MV-4-11 (cell line): ENCODE measurements at regions not wholly inside any gene's neighbourhood (a gene's known extent, or its start where the extent isn't known, plus 50 kb on each side); places are given as distances from the start of the nearest gene placed in this dataset.
A peak's percentile ranks its signal among the peaks of the same experiment; 100 is the strongest.
"Not testable (repeated sequence)": the region's sequence is repeated elsewhere in the genome, so short reads cannot be mapped to it uniquely, and the experiment has no call there.

Experiments
- DNase-seq: peaks from one replicate; lab custom pipeline; 2025; lab: John Stamatoyannopoulos, UW

DNA sequence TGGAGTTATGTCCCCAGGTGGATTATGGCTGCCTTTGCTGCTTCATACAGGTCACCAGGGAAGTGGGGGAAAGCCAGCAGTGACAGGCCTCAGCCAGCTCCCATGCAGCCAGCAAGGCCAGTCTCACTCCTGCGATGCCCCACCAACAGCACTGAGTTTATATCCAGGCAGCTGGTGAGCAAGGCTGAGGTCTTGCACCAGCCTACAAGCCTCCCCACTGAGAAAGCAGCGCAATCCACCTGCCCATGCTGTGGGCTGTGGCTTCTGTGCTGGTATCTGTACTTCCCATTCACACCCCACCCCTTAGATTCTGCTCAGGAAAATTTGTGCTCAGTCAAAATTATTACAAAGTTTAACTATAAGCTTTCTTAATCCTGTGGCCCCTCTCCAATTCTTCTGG is 153.5 kb downstream of the HHIP start:
- no peak for DNase-seq

DNA sequence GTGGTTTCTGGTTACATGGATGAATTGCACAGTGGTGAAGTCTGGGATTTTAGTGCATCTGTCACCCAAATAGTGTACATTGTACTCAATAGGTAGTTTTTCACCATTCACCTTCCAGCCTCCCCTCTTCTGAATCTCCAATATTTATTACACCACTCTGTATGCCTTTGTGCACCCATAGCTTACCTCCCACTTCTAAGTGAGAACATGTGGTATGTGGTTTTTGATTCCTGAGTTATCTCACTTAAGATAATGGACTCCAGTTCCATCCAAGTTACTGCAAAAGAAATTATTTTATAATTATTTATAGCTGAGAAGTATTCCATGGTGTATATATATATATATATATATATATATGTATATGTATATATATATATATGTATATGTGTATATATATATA is 155.8 kb downstream of the HHIP start:
- DNase-seq = no peak

DNA sequence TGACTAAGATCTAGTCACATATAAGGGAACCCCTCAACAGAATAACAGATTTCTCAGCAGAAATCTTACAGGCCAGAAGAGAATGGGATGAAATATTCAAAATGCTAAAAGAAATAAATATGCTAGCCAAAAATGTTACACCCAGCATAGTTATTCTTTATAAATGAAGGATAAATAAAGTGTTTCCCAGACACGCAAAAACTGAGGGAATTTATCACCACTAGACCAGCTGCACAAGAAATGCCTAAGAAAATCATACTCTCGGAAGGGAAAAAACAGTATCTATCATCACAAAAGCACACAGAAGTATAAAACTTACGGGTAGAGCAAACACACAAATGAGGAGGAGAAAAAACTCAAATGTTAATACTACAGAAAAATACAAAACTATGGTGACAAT is 162.1 kb downstream of the HHIP start:
- DNase-seq = no peak

DNA sequence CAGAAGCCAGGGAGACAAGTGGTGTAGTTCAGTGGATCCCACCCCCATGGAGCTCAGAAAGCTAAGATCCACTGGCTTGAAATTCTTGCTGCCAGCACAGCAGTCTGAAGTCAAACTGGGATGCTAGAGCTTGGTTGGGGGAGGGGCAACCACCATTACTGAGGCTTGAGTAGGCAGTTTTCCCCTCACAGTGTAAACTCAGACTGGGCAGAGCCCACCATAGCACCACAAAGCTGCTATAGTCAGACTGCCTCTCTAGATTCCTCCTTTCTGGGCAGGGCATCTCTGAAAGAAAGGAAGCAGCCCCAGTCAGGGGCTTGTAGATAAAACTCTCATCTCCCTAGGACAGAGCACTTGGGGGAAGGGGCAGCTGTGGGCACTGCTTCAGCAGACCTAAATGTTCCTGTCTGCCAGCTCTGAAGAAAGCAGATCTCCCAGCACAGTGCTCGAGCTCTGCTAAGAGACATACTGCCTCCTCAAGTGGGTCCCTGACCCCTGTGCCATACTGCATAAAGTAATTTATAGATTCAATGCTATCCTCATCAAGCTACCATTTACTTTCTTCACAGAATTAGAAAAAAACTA is 163.2 kb downstream of the HHIP start:
- DNase-seq = no peak

DNA sequence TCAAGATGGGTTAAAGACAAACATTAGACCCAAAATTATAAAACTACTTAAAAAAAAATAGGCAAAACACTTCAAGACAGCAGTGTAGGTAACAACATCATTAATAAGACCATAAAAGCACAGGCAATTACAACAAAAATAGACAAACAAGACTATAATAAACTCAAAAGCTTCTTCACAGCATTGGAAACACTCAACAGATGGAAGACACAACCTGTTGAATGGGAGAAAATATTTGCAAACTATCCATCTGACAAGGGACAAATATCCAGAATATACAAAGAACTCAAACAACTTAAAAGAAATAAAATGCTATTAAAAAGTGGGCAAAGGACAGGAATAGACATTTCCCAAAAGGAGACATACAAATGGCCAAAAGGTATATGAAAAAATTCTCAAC is 170.7 kb downstream of the HHIP start:
- no peak for DNase-seq

DNA sequence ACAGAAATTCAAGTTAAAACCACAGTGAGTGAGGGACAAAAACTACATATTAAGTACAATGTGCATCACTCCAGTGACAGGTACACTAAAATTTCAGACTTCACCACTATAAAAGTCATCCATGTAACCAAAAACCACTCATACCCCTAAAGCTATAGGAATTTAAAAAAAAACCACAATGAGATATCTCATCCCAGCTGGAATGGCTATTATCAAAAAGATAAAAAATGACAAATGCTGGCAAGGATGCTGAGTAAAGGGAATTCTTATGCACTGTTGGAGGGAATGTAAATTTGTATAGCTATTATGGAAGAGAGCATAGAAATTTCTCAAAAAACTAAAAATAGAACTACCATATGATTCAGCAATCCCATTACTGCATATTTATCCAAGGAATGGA is 171.1 kb downstream of the HHIP start:
- no peak for DNase-seq

DNA sequence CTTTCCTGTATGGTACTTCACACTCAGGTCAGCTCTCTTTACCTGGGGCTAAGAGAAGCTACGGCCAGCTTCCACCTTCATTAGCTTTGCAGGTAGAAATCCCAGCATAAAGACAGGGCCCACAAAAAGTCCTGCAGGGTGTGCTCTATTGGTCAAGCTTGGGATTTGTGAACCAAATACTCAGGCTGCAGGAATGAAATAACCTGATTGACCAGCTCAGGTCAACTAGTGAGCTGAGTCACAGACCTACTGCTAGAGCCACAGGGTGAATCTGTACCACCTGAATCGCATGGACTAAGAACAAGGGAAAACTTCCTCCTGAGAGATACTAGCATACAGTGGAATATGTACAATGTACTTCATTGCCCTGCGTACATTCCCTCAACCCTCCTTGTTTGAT is 172.2 kb downstream of the HHIP start:
- no peak for DNase-seq

DNA sequence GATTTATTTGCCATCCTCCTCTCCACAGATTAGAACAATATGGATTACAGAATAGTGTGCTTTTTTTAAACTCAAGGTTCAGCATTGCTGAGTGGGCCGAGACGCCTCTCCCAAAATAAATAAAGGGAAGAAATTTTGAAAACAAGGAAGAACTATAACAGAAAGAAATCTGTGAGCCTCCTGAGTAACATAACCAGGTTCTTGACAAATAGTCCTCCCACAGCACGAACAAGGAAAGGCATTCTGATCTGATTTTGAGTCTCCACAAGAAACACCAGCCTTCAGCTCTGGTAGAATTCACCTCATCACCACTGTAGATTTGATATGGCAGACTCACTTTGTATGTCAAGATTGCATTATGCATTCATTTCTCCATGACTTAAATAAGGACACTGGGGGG is 173.6 kb downstream of the HHIP start:
- DNase-seq = no peak

DNA sequence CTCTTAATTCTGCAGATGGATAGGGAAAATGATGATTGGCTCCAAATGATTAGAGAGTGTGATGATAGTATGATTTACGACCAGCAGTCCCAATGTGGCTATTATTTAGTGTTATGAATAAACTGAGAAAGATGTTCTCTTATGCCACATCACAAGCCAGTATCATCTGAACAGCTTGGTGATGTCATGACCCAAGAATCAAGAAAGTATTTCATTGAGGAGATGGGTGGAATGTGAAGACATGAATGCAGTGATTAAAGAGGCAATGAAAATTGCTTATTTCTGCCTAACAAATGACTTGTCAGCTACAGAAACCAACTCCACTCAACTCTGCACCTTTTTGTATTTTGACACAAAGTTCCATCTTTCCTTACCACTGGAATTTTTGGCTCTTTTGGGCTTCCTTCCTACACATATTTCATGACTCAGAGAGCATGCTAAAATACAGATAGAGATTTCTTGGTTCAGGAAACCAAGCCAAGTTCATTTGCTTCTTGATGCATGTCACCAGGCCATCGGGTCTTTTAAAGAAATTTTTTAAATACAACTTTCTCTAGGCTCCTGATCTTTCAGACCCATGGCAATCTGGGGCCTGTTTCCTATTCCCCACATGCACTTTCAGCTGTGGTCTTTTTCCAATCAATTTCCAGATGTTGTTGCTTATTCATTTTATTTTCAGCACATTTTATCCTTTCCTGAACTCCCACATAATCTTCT is 174.2 kb downstream of the HHIP start:
- DNase-seq = no peak

DNA sequence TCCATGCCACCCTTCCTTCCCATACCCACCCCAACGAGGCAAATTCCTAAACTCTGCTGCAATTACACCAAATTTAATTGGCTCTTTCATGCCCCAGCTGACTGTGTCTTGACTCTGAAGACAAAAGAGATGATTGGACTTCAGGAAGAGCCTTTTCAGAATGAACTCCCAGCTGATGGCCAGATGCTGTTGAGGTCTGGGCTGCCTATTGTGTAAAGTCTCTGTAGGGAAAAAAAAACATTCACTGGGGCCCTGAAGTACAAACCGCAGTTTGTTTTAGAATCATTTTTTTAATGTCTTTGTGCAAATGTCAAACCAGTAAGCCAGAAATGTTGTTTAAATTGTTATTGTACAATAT is 174.8 kb downstream of the HHIP start:
- no peak for DNase-seq

DNA sequence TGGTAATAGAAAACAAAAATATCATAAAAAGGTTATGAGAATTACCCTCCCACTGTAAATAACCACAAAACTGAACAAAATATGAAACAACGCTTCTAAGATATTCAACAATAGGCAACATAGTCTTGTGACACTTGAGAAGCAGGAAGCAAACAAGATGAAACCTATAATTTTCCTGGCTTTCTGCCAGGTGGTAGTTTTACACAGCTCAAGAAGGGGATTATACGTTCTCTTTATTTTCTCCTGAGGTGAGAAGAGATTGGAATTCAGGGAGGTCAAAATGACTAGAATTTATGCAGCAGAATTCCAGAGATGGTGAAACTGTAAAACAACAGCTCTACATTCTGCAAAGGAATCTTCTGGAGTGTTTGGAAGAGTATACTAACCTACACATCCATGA is 186.0 kb downstream of the HHIP start:
- no peak for DNase-seq

DNA sequence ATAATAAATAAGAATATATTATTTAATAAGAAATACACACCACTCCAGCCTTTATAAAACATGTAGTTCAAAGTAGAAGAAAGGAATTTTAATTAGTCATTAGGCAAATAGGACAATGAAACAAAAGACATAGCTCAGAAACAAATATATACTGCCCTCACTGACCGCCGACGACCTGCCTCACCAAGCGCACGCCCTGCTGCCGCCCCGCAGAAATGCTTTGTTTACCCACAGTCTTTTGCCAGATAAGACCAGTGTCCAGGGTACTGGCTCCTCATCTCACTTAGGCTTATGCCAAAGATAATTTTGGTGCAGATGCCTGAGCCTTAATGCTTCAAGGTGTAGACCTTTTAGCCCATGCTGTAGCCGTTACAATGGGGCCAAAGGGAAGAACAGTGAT is 199.5 kb downstream of the HHIP start:
- no peak for DNase-seq

DNA sequence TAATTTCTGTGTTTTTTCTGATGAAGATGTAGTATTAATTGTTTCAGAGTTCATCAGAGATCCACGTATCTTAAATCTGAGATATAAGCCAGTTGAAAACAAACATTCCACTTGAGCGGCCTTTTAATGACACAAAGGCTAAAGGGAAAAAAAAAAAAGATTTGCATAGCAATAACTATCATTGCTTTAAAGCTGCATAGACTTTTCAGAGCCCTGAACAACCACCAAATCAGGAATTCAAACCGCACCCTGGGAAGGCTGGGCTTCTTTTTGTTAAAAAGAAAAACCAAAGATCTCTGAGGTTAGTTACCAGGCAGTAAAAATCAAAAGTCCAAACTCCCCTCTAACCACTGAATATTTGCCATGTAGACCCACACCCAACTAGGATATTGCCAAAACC is 206.0 kb downstream of the HHIP start:
- no peak for DNase-seq

DNA sequence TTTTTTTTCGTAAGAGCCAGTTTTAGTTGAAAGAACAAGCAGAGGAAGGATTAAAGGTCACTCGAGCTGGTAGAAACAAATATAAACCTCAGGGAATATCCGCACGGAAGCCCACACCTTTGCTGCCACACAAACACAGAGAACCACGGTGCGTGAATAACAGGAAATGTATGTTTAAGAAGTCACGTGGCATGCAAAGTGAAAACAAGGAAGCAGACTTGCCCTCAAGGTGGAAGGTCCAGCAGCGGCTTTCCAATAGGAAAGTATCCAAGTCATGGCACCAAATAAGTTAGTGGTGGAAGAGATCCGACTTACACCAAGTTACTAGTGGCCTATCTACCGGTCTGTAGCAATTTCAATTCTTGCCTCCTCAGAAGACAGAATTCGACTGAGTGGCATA is 215.5 kb downstream of the HHIP start:
- DNase-seq = no peak

DNA sequence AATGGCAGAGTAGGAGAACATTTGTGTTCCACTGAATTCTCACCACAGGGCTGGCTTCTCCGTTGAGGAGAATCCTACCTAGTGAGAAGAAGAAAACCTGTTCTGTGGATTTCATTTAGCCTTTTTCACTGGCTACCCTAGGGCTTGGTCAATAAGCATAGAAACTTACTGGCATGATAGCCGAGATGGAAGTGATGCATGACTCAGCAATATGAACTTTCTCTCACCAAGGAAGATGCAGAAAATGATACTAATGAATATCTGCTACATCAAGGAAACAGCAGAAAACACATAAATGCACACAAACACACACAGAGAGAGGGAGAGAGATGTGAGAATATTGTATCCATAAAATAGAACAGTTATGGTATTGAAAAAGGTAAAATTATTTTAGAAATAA is 216.3 kb downstream of the HHIP start:
- no peak for DNase-seq

DNA sequence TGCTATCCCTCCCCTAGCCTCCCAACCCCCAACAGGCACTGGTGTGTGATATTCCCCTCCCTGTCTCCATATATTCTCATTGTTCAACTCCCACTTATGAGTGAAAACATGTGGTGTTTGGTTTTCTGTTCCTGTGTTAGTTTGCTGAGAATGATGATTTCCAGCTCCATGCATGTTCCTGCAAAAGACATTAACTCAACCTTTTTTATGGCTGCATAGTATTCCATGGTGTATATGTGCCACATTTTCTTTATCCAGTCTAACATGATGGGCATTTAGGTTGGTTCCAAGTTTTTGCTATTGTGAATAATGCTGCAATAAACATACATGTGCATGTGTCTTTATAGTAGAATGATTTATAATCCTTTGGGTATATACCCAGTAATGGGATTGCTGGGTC is 218.9 kb downstream of the HHIP start:
- DNase-seq = not testable (repeated sequence)

DNA sequence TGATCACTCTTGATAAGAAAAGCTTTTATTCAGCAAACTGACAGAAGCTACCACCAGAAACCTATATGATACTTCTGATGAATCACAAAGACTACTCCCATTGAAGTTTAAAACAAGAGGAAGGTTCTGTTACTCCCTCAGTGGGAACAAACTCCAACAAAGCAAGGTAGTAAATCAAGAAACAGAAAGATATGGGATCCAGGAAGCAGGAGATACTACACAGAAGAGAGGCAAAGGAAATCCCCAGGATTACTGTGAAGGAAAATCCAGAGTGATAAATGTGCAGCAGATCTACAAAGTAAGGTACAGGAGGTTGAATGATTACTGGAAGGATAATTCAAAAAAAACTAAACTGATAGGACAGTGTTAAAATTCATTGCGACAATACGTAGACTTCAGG is 222.4 kb downstream of the HHIP start:
- no peak for DNase-seq

DNA sequence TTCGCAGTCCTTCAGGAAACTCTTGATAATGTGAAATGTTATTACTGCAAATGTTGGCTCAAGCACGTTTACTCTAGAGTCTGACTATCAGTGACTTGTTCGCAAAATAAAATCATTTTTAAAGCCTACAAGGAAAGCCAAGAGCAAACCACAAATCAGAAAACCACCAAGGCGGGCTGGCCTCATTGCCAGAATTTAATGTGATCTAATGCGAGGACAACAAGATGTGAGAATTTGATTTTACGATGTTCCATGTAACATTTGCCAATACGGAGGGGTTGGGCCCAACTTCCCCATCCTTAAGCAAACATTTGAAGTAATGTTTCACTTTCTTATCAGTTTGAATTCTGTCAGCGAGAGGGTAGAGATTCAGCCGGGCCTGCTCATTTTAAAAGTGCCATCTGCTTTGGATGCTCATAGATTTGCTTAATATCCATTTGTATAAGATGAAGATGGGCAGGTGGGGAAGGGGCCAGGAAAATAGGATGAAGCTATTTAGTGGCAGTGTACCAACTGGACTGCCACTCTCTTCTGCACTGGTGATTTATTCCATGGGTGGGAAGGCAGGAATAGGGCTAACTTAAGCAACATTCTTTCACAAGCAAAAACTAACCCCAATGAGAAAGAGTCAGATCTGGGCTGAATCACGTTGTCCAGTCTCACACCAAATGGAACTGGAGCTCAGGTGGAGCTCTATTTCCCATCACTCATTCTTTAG is 225.3 kb downstream of the ANAPC10 start:
- no peak for DNase-seq

DNA sequence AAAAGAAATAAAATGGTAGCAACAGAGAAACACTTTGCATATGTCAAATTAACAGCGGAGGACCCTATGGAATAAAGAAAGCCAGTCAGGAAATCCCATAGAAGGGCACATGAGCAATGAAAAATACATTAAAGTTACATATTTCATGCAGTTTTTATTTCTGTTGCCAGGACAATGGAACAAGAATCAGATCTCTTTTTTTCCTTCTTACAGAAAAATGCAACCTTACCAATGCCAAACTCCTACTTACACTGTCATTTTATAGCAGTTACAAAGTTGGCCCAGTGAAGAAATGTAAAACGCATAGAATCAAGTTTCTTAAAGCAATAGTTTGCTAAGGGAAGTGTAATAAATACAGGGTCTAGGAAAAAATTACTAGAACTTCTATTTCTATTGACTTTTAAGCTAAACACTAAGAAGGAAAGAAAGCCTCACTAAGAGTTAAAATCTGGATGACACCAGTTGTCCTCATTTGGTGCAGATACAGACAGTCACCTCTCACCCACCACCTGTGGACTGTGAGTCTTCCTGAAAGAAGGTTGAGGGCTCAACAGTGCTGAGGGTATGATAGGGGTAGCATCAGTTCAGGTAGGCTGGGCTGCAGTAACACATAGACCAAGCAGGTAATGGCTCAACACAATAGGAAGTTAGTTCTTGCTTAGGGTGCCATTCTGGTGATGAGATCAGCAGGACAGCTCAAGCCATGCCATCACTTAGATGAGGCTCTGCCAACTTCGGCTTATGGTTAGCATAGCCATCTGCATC is 224.6 kb downstream of the ANAPC10 start:
- DNase-seq = no peak

DNA sequence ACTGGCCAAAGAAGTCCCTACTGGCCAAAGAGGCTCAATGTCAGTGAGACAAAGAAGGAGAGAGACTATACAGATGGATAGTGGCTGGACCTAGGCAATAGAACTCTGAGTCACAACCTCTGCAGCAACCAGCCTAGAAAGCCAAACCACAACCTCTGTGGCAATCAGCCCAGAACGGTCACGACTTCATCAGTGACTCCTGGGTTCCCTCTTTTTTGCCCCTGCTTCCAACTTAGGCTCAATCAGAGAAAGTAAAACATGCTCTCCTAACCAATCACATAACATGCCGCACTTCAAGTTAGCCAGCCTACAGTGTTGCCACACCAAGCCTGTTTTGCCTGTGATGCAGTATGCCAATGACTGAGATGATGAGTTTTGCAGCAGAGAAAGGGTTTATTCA is 203.4 kb downstream of the ANAPC10 start:
- peak; percentile 99 for DNase-seq

DNA sequence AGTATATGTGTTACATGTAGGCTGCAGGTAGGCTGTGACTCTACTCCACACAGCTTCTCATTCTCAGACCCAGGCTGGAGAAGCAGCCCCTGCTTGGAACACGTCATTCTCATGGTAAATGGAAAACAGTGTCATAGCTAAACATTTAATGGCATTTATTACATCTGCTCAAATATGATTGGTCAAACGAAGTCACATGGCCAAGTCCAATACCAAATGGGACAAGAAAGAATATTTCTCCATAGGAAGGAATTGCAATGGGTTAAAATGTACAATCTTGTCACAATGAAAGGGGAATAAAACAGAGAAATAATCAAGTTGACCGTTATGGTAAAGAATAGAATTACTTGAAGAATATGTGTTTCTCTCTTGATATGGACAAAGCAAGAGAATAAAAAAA is 198.6 kb downstream of the ANAPC10 start:
- no peak for DNase-seq

DNA sequence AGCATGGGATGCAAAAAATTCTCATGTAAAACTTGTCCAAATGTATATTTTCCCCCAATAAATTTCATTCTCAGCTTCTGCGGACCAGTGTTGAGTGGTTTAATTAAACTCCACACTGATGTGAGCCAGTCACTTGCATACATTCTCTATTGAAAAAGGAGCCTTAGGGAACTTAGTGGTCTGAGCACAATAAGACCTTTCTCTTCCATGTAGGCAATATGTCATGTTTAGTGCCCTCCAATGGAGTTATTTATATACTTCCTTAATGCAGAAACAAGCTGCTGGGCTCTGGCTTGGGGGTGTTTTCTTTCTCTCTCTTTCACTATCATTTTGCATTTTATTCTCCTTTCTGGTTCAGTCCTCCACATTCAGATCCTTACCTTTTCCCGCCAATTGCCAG is 196.9 kb downstream of the ANAPC10 start:
- DNase-seq = peak; percentile 58

DNA sequence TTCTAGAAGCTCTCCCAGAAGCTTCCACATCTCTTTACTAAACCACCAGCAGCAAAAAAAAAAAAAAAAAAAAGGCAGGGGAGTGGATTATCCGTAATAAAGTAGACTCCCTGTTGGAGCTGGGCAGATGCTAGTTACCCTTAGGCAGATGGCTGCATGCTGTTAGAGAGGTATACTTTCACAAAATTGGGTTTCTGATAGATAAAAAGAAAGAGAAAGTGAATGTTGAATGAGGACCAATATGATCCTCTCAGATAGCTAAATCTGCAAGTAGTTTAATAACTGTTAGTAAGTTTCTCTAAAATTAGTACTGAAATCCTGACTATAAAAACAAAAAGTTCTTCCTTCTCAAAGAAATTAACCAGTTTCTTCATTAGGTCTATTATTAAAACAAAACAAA is 195.4 kb downstream of the ANAPC10 start:
- DNase-seq = no peak
